Upper lobe of left lung (tissue), 4 donors: ENCODE measurements at regions not wholly inside any gene's neighbourhood (a gene's known extent, or its start where the extent isn't known, plus 50 kb on each side); places are given as distances from the start of the nearest gene placed in this dataset.

Experiments used
- CTCF ChIP-seq, 6 experiments: fragments of 450-650 bp in 4 of 6; fragments of 200-600 bp in 2 of 6; sonication (generic) in 2 of 6; IDR thresholded peaks; one replicate each; pipeline ENCODE4 v1.5.1; 2016 to 2019; ENCODE audit warnings: antibody characterized with exemption in 6 of 6
- EP300 ChIP-seq, 4 donors: sonication (generic); formaldehyde crosslinking; IDR thresholded peaks; one replicate each; pipeline ENCODE4 v1.5.1; 2017; ENCODE audit warnings: antibody characterized with exemption in 4 of 4, control low read depth in 2 of 4
- POLR2A ChIP-seq, 4 donors: fragments of 450-650 bp; IDR thresholded peaks; one replicate each; pipeline ENCODE4 v1.5.1; 2016 to 2017; ENCODE audit warnings: antibody characterized with exemption in 4 of 4, mild to moderate bottlenecking in 2 of 4
- POLR2AphosphoS5 ChIP-seq, 2 donors: sonication (generic); formaldehyde crosslinking; IDR thresholded peaks; one replicate each; pipeline ENCODE4 v1.5.1; 2017; ENCODE audit warnings: antibody characterized with exemption in 2 of 2

- TF ChIP-seq CTCF (IDR thresholded peaks at IDR 0.05) = no peak
- TF ChIP-seq EP300 (IDR thresholded peaks at IDR 0.05) = no peak
- no peak for TF ChIP-seq POLR2AphosphoS5 (IDR thresholded peaks at IDR 0.05)
- TF ChIP-seq POLR2A (IDR thresholded peaks at IDR 0.05) = no peak
Observed at GRCh38 chr21:31503467-31503866, 156.0 kb upstream of the SOD1 start.
